Spleen (tissue), 7 donors: ENCODE measurements at regions not wholly inside any gene's neighbourhood (a gene's known extent, or its start where the extent isn't known, plus 50 kb on each side); places are given as distances from the start of the nearest gene placed in this dataset.

Experiments used
- CTCF ChIP-seq, 11 experiments: fragments of 200-600 bp in 7 of 11; fragments of 450-650 bp in 4 of 11; sonication (generic) in 4 of 11; IDR thresholded peaks in 8 of 11; conservative IDR thresholded peaks in 3 of 11; 1 replicate in 7 of 11; 2 replicates in 4 of 11; pipeline versions ENCODE4 v1.4.0 to v1.8.0; 2016 to 2021; ENCODE audit warnings: antibody characterized with exemption in 11 of 11, inconsistent platforms in 4 of 11, mild to moderate bottlenecking in 1 of 11
- POLR2A ChIP-seq, 3 donors: fragments of 450-650 bp; IDR thresholded peaks; one replicate each; pipeline ENCODE4 v1.5.1; 2017; ENCODE audit warnings: antibody characterized with exemption in 3 of 3, mild to moderate bottlenecking in 1 of 3
- POLR2AphosphoS5 ChIP-seq, 3 donors: sonication (generic); formaldehyde crosslinking; IDR thresholded peaks; one replicate each; pipeline ENCODE4 v1.5.1; 2017; ENCODE audit warnings: antibody characterized with exemption in 3 of 3
- donor health status: DM: no; HTN: no; CAD: no; lungs with moderate emphysema.
- donor health status: DM: no; HTN: no; CAD: no.
- donor health status: DM: no; HTN: no; CAD: no.

DNA sequence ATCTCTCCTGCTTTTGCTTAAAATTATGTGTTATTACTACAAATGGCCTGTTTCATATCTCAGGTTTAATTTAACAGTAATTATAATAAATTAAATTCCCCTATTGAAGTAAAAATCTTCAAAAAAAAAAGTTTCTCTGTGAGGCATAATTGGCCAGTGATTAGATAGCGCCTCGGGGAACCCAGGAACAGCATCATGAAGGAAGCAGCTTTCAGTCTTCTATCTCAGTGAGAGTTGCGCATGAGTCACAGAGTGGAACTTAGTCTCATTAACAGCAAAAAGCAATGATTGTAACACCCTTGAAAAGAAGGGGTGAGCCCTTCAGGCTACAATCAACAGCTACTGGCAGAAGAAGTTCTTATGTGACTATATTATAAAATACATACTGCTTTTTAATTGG, 506.2 kb upstream of the ZWINT start:
- TF ChIP-seq CTCF (IDR thresholded peaks at IDR 0.05 in 8 of 11, conservative IDR thresholded peaks at IDR 0.05 in 3 of 11) (no peak), POLR2A (IDR thresholded peaks at IDR 0.05) (no peak), POLR2AphosphoS5 (IDR thresholded peaks at IDR 0.05) (no peak)
